ENCODE measurements at regions not wholly inside any gene's neighbourhood (a gene's known extent, or its start where the extent isn't known, plus 50 kb on each side); places are given as distances from the start of the nearest gene placed in this dataset.

DNA sequence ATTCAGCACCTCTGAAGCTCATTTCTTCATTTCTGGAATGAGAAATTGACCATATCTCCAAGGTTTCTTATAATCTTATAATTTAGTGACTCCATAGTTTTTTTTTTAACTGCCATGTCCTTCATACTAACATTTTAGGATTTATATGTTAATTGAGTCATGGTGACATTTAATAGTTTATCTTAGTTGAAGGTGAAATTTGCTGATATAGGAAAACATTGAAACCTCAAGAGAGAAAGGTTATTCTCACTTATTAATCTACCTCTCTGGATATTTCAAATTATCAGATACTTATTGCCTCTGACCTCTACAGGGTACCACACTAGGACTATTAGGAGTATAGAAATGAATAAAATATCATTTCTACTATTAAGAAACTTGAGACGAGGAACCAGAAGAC is 499.0 kb downstream of the NUP35 start:
- TF ChIP-seq, protein P1, sequence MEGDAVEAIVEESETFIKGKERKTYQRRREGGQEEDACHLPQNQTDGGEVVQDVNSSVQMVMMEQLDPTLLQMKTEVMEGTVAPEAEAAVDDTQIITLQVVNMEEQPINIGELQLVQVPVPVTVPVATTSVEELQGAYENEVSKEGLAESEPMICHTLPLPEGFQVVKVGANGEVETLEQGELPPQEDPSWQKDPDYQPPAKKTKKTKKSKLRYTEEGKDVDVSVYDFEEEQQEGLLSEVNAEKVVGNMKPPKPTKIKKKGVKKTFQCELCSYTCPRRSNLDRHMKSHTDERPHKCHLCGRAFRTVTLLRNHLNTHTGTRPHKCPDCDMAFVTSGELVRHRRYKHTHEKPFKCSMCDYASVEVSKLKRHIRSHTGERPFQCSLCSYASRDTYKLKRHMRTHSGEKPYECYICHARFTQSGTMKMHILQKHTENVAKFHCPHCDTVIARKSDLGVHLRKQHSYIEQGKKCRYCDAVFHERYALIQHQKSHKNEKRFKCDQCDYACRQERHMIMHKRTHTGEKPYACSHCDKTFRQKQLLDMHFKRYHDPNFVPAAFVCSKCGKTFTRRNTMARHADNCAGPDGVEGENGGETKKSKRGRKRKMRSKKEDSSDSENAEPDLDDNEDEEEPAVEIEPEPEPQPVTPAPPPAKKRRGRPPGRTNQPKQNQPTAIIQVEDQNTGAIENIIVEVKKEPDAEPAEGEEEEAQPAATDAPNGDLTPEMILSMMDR (conservative IDR thresholded peaks at IDR 0.05 in 1 of 2, IDR thresholded peaks at IDR 0.05 in 1 of 2; ENCODE audit: extremely low read depth in 1 of 2, insufficient read depth in 1 of 2, low read depth in 1 of 2, low read length in 2 of 2), result no peak
- no peak for TF ChIP-seq EZH2 (IDR thresholded peaks at IDR 0.05; ENCODE audit: borderline replicate concordance, low read length)

All from mammary epithelial cell (primary cell).